NCI-H2196 (cell line): ENCODE measurements at regions not wholly inside any gene's neighbourhood (a gene's known extent, or its start where the extent isn't known, plus 50 kb on each side); places are given as distances from the start of the nearest gene placed in this dataset.
"Not testable (repeated sequence)": the region's sequence is repeated elsewhere in the genome, so short reads cannot be mapped to it uniquely, and the experiment has no call there.

Experiments
- DNase-seq: peaks from one replicate; lab custom pipeline; 2025; ENCODE audit not compliant: unreplicated experiment; lab: John Stamatoyannopoulos, UW

DNA sequence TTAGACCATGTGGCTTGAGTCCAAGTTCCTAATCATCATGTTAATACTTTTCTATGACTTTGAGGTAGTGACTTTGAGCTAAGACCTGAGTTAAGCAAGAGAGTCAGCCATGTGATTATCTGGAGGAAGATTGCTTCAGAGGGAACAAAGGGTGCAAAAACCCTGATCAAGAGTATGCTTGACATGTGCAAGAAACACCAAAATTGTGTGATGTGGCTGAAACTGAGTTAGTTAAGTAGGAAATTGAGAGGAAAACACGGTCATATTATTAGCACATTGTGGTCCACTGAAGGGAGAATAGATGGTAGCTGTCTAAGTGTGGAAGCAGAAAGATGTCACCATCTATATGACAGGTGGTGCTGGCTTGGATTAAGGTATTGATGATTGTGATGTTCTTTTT lies 130.4 kb upstream of the MON1B start:
- no peak for DNase-seq

DNA sequence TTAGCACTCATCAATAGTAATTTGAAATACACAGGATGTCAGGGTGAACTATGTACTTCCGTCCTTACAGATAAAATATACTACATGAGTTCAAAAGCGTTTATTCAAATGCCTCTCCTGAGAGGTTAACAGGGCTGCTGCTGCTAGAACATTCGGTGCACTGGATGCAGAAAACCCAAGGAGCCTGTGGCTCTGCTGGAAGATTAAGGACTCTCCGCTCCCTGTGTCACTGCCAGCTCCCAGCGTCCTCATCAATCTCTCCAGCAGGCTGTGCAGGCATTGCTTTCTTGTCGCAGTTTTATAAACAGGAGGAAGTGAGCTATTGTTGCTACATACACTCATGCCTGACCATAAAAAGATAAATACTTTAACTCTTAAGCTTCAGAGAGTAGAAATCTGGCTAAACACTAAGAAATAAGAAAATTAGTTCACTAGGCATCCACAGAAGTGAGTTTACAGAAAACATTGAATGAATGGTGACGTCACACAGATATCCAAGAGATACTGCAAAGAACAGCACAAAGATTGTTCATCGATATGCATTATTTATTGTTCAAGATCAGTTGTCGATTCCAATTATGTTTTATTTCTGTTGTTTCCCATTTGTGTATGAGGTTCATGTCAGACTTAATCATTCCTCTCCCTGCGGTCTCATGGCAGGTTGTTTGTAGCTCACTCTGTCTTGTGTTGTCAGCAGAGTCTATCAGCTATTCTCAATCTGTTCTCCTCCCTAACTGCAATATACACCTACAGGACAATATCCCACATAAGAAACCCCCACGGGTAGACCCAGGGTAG lies 127.9 kb upstream of the MON1B start:
- no peak for DNase-seq

DNA sequence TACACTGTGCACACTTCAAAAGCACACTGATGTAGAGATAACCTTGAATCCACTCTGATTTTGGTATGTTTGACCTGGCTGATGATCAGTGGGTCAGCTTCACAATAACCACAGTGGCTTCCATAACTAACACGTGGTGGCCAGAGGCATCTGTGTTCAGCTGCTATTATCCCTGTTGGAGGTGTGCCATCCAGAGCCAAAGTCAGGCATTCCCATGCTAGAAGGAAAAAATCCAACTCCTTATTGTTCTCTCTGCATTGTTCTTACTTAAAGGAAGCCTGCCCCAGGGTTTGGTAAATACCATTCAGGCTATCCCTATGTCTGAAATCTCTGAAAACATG lies 127.3 kb upstream of the MON1B start:
- DNase-seq, result no peak

DNA sequence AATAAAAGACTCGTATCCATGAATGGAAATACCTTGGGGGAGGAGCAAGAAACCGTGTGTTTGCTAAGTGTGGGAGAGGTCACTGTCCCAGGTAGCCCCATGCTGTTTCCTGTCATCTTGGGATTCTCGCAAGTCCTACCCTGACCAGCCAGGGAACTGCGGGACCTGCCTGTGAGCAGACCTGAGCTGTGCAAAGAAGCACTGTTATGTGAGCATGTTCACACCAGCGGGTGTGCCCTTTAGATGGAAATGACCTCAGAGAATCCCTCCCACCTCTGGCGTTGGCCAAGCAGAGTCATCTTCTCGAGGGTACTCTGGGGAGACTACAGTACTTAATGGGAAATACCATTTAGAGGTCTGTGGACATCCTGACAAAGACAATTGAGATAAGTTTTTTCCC lies 127.0 kb upstream of the MON1B start:
- no peak for DNase-seq

DNA sequence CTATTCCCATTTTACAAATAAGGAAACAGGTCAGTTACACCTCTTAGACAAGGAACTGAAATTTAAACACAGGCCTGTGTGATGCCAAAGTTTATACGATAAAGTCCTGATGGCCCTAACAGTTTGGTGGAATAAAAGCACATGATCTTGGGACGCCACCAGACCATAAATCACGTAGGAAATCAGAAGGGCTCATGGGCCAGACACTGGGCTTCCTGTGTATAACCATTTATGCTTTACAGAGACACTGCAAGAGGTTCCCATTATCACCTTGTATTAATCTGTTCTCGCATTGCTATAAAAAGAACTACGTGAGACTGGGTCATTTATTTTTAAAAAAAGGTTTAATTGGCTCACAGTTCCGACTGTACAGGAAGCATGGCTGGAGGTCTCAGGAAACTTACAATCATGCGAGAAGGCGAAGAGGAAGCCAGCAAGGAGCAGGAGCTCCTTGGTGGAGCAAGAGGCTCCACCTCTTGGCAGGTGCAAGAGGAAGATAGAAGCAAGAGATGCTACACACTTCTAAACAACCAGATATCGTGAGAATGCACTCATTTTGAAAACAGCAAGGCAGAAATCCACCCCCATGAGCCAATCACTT lies 124.0 kb upstream of the MON1B start:
- DNase-seq, result no peak

DNA sequence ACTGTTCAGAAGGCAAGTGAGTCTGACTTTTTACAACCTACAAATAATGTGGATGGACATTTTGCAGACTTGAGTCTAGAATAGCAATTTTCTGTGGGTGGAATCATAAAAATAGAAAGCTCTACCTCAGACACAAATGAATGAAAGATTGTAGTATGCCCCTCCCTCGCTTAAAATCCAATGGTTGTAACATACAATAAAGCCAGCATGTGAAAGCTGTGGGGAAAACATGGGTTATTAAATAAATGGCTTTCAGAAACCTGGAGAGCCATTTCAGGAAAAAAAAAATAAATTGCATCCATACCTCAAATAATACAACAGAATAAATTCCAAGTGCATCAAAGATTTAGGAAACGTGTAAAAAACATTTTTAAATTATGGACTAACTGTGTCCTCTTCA lies 123.1 kb upstream of the MON1B start:
- DNase-seq, result no peak

DNA sequence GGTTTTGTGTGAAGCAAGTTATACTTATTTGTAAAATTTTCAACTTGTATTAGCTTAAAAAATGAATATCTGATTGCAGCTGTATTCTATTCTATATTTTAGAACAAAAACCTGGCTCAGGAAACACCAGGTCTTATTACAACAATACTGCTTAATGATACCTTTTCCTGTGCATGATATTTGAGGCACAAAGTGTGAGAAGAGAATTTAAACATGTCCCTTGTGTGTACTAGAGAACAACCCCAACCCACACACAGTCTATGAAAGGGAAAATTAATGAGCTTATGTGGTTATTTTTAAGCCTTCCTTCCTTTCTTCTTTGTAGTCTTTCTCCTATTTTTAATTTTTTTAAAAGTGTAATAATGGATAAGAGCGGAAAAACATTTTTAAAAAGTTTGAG lies 122.6 kb upstream of the MON1B start:
- no peak for DNase-seq

DNA sequence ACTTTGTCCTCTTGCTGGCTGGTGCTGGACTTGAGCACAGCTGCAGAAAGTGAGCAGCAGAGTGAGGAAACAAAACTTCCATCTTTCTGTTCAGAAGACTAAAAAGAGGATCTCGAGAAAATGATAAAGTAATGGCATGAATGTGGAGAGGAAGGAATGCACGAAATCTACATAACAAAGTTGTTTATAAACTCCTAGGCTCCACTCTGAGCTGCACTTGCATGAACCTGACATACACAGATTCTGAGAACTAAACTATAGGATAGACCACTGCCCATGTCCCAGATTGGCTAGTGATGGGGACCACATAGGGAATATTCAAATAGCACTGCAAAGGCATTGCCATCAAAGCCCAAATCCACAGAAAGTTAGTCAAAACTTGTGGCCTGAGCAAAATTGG lies 121.1 kb upstream of the MON1B start:
- DNase-seq, result no peak

DNA sequence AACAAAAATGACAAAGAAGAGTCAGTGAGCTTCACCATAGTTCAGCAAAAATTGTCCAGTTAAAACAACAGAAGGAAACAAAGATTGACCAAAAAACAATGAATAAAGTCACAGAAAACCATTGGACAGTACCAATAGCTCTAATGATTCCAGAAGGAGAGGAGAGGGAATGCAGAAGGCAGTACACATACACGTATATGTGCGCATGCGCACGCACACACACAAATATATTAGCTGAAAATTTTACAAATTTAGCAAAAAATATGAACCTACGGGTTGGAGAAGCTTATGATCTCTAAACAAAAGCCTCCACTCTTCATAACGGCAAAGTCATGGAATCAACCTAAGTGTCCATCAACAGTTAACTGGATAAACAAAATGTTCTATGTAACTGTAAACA lies 120.3 kb upstream of the MON1B start:
- DNase-seq, result no peak

DNA sequence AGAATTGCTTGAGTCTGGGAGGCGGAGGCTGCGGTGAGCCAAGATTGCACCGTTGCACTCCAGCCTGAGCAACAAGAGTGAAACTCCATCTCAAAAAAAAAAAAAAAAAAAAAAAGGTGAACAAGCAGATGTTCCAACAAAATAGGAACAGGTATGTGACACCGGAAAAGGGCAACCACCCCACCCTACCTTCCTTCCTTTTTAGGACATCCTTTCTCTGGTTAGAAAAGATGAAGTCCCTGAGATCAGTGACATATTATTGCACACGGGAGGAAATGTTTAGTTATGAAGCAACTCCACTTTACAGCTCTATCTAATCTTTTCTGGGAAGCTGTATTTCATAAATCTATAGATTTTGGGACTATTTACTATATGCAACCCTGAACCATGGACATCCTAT lies 114.2 kb upstream of the MON1B start:
- DNase-seq, result no peak

DNA sequence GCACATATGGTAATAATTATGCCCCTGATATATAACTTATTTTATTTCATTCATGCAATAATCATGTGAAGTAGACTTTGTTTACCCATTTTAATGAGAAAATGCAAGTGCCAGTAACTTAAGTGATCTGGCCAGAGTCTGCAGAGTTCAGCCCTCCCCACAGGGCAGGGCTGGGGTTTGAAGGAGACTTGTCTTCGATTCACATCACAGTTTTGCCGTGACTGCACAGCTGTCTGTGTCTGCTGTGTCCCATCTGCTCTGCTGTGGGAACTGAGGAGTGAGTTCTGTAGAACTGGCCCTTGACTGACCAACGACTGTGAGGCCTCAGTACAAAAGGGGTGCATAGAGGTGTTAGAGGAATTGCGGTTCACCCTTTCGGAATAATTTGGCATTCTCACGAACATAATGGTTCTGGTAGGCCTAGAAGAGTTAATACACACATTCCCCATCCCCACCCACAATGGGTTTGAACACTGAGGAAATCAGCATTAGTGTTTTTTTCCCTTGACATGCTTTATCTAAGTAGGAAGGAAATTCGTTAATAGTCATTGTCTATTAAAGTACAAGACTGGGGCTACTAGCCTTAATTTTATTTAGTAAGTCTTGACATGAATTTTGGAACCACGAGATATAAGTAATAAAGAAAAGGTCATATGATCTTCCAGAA lies 113.6 kb upstream of the MON1B start:
- DNase-seq, result no peak

DNA sequence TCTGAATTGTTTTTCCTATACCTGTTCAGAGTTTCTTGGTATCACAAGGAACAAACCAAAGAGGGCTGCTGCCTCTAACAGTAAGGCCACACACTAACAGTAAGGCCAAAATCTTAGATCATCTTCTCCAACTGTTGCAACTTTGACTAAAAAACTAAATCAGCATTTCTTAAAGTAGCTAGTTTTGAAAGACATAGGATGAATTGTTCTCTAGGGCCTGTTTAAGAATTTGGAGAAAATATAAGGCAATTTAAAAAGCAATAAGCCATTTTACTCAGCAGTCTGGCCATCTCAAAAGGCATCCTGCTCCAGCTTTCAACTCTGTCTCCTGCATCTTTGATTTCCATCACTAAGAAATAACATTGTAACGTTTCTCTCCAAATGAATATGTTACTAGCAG lies 105.0 kb upstream of the MON1B start:
- no peak for DNase-seq

DNA sequence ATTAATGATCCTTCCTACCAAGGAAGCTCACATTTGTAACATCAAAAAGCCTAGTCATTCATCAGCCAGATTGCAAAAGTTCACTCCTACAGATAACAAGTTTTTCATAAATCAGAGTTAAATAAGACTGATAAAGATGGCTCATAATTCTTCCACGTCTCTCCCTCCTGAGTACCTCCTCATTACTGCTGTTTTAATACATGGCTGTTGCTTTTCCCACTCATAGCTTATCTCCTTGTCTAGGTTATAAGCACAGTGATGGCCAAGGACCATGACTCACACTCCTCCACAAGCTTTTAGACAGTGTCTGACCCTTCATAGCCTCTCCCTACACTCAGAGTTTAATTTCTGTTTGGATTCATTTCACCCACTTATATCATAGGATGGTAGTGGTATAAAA lies 100.9 kb upstream of the MON1B start:
- no peak for DNase-seq

DNA sequence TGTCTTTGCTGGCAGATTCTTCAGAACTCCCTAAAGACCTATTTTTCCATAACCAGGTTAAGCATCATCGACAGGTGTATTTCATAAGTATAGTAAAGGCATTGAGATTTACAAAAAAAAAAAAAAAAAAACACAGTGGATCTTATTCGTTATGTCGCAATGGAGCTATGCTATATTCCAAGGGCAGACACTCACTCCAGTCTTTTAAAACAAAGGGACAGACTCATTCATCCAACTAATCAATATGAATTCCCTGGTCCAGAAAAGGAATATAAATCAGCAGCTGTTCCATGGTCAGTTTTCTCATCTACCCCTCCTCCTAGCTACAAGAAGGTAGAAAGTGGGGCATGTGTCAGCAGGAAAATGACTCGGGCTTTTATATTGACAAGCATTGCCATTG lies 97.7 kb upstream of the MON1B start:
- DNase-seq, result no peak

DNA sequence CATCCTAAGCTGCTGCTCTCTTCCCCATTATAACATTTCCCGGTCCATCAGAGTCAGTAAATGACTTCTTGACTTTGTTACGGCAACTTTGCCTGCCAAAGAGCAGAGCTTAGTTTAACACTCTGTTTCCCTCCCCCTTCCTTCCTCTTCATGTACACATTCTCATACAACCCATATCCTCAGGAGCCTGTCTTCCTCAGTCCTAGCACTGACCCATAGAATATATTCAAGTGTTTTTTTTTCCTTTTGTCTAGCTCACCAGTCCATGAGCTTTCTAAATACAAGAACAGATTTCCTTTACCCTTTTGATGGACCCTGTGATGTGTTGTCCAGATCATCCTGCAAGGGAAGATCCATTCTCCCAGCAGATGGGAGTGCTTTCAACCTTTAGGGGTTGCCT lies 97.0 kb upstream of the MON1B start:
- DNase-seq, result no peak

DNA sequence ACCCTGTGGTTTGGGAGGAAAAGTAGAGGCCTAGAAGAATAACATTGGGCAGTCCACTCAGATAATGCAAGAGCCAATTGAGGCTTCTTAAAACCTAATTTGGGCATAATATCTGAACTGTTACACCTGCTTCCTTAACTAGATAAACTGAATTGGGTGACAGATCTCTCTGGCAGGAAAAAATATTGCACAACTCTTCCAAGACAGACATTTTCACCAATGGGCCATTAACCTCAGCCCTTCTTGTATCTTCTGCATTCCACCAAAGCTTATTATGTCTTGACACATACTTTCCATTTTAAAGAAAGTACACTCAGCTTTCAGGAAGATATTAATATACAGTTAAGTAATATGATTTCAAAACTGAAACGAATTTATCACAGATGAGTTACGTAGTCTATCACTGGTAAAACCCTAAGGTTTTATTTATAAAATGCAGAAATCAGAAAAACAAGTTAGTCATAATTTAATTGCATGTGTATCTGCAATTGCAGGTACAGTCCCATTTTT lies 79.9 kb upstream of the MON1B start:
- no peak for DNase-seq

DNA sequence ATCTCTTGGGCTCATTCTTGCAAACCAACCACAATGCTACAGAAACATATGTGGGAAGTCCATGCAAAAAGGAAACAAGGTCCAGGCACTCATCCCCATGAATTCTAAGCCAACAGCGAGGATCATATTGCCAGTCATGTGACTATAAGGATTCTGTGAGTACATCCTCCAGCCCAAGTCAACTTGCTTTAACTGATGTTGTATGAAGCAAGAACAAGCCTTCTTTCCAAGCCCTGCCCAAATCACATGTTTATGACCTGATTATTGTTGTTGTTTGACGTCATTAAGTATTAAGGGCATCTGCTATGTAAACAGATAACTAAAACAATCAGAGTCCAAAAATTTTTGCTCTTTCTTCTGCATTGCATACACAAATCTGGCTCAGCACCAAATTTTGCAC lies 78.2 kb upstream of the MON1B start:
- DNase-seq, result no peak

DNA sequence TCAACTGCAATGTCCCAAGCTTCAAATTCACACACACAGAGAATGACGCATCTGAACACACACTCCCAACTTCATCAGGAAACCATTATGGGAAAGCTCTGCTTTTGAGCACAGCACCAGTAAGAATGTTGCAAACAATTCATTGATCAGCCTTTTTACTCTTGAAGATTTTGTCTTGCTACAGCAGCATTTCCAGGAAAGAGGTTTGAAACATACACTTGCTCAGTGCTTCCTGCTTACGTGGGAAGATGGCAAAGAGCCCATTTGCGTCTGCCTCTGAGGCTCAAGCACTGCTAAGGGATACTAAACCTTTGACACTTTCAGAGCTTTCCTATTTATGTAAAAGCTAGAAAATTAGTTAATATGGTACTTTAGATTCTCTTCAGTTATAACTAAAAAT lies 77.2 kb upstream of the MON1B start:
- no peak for DNase-seq

DNA sequence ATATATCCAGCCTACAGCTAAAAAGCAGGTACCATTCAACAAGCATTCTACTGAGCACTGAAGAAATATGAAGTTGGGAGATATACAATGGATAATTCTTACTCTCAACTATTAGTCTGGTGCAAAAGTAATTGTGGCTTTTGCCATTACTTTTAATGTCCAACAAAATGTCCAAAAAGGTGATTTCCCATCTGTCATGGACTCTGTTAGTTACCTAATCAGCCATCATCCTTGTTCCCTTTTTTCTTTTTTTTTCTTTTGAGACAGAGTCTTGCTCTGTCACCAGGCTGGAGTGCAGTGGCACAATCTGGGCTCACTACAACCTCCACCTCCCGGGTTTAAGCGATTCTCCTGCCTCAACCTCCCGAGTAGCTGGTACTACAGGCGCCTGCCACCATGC lies 76.6 kb upstream of the MON1B start:
- not testable (repeated sequence) for DNase-seq

DNA sequence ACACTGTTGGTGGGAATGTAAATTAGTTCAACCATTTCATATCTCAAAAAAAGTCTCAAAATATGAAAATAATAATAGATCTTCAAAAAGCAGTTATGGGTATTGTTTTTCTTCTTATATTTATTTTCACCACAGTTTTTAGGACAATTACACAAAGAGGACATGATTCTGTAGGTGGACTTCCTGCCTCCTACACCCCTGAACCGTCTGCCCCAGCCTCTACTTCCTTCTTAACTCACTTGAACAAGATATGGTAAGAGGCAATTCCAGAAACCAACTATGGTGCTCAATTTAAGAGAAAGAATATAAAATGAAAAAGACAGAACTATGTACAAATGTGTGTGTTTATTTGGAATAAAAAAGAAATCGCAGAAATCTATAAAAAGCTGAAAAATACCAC lies 74.1 kb upstream of the MON1B start:
- no peak for DNase-seq

DNA sequence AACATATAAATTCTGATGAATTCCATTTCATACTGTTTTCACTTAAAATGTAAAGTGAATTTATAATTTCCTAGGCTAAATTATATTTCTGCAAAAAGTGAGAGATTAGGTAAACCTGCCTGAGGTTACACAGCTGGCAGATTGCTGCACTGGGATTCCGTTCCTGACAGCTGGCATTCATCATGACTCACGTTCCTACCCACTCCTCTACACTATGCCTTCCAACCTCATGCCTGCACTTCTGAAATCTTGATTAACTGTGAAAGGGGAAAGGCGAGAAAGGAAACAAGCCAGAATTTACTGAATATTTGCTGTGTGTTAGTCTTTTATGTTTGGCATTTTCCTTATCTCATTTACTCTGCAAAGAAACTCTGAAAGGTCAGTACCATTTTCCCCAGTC lies 73.3 kb upstream of the MON1B start:
- no peak for DNase-seq

DNA sequence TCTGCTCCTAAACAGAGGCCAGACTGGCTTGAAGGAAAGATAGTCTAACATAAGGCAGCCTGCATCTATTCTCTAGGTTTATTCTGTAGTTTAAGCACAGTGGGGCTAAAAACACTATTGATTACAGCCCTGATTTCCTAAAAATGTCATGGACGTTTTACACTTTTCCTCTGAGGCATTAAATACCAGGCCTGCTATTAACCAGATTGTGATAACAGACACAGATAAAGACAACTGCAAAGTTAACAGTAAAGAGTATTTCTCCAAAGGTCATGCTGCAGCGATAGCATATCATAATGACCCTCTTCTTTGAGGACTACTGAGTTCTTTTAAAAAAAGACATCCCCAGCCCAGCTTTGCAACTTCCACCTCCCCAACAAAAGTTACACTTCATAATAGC lies 59.6 kb upstream of the MON1B start:
- DNase-seq, result no peak
